Panc1 (cell line): ENCODE measurements at regions not wholly inside any gene's neighbourhood (a gene's known extent, or its start where the extent isn't known, plus 50 kb on each side); places are given as distances from the start of the nearest gene placed in this dataset.

Experiments
- ATAC-seq: fragments of 200-7000 bp; cut with Tn5 transposase; 2 replicates; pipeline ENCODE4 v1.9.1; 2020; ENCODE audit warnings: mild to moderate bottlenecking, moderate library complexity
- BruUV-seq: library from RNA; stranded (reverse); fragments of 400-500 nt; replicated peaks from 2 replicates; lab custom pipeline; 2021; lab: Mats Ljungman, UMichigan
- CTCF ChIA-PET: fragments of 300-600 bp; sonication (Branson Sonifier 250); formaldehyde crosslinking; loops from one replicate; lab custom pipeline; 2022; ENCODE audit warnings: antibody characterized with exemption; lab: Charles Lee
- POLR2A ChIA-PET: fragments of 300-600 bp; sonication (Branson Sonifier 250); formaldehyde crosslinking; loops from one replicate; lab custom pipeline; 2022; ENCODE audit warnings: antibody characterized with exemption; lab: Charles Lee
- DNase-seq: peaks from one replicate; pipeline ENCODE4 v3.0.0-alpha.2; 2010; ENCODE audit warnings: low read depth, low spot score
- H3K27ac ChIP-seq: 2 replicates; pipeline ENCODE4 v1.5.1; 2011; ENCODE audit warnings: mild to moderate bottlenecking, low read length, inconsistent platforms
- H3K27me3 ChIP-seq: fragments of 200-500 bp; sonication (Bioruptor generic); 2 replicates; pipeline ENCODE4 v1.6.0; 2014; ENCODE audit warnings: low read length, inconsistent platforms; ENCODE audit not compliant: control insufficient read depth, insufficient read depth
- H3K36me3 ChIP-seq: fragments of 200-500 bp; sonication (Bioruptor generic); 2 replicates; pipeline ENCODE4 v1.5.1; 2014; ENCODE audit warnings: inconsistent platforms, mild to moderate bottlenecking, low read length, moderate library complexity; ENCODE audit not compliant: control insufficient read depth, insufficient read depth
- H3K4me1 ChIP-seq: 2 replicates; pipeline ENCODE4 v1.5.1; 2011; ENCODE audit warnings: inconsistent platforms, mild to moderate bottlenecking, low read length, moderate library complexity; ENCODE audit not compliant: control insufficient read depth, insufficient read depth
- H3K4me3 ChIP-seq, 2 experiments: 2 replicates each; pipeline ENCODE4 v1.5.1; 2011 to 2012; ENCODE audit warnings: low read depth in 2 of 2, low read length in 2 of 2, mild to moderate bottlenecking in 2 of 2, inconsistent platforms in 1 of 2, moderate library complexity in 1 of 2
- H3K9me3 ChIP-seq: fragments of 200-500 bp; sonication (Bioruptor generic); 2 replicates; pipeline ENCODE4 v1.5.1; 2014; ENCODE audit warnings: low read depth, mild to moderate bottlenecking, inconsistent platforms, low read length, moderate library complexity; ENCODE audit not compliant: control insufficient read depth, insufficient read depth
- POLR2AphosphoS5 ChIP-seq: IDR thresholded peaks from 2 replicates; pipeline ENCODE4 v1.6.1; 2012; ENCODE audit warnings: mild to moderate bottlenecking, low read depth, low read length, moderate library complexity
- REST ChIP-seq, 2 experiments: IDR thresholded peaks; 2 replicates each; pipeline ENCODE4 v1.6.1; 2011 to 2012; ENCODE audit warnings: low read depth in 2 of 2, control low read depth in 1 of 2, low read length in 1 of 2, mild to moderate bottlenecking in 1 of 2, moderate library complexity in 1 of 2; ENCODE audit not compliant: insufficient read depth in 1 of 2
- SIN3A ChIP-seq: IDR thresholded peaks from 2 replicates; pipeline ENCODE4 v1.6.1; 2012; ENCODE audit warnings: low read depth, mild to moderate bottlenecking, low read length, moderate library complexity, borderline replicate concordance; ENCODE audit not compliant: insufficient read depth
- TCF7L2 ChIP-seq: IDR thresholded peaks from 2 replicates; pipeline ENCODE4 v1.6.1; 2011; ENCODE audit warnings: mild to moderate bottlenecking, low read depth, low read length, inconsistent platforms
- in situ Hi-C: cut with HindIII; loops from 2 replicates; pipeline ENCODE4 v1.10.0; 2016; ENCODE audit warnings: low sequenced_read_pairs, low pct_unique_long_range_greater_than_20kb
- intact Hi-C: fragments of 100-400 bp; cut with micrococcal nuclease; formaldehyde crosslinking; loops from one replicate; pipeline ENCODE4 v1.10.0; 2022; ENCODE audit not compliant: unreplicated experiment
- TF ChIP-seq, protein P1 (sequence below): fragments of 450-650 bp; IDR thresholded peaks from 2 replicates; pipeline ENCODE4 v1.5.1; 2017; ENCODE audit warnings: mild to moderate bottlenecking

GRCh38 chr2:117057016-117057415 is 757.5 kb upstream of the DDX18 start:
- POLR2A ChIA-PET = no interaction called here
- Histone ChIP-seq H3K27ac (no peak overlapping the region), H3K9me3 (no peaks in the 10 kb centered on the region), H3K4me1 (no peaks in the 10 kb centered on the region), H3K4me3 (no peak overlapping the region), H3K36me3 (no peaks in the 10 kb centered on the region), H3K27me3 (no peaks in the 10 kb centered on the region)
- BruUV-seq = no TSS peak
- intact Hi-C loops (no loop called here), in situ Hi-C loops (no loop called here)
- no peak for DNase-seq
- ATAC-seq = no peak
- TF ChIP-seq TCF7L2 (no peak), POLR2AphosphoS5 (no peak), SIN3A (no peak), REST (IDR thresholded peaks at IDR 0.05; ENCODE audit: insufficient read depth in 1 of 2, low read depth in 2 of 2, low read length in 1 of 2) (no peak)
- TF ChIP-seq, protein P1, sequence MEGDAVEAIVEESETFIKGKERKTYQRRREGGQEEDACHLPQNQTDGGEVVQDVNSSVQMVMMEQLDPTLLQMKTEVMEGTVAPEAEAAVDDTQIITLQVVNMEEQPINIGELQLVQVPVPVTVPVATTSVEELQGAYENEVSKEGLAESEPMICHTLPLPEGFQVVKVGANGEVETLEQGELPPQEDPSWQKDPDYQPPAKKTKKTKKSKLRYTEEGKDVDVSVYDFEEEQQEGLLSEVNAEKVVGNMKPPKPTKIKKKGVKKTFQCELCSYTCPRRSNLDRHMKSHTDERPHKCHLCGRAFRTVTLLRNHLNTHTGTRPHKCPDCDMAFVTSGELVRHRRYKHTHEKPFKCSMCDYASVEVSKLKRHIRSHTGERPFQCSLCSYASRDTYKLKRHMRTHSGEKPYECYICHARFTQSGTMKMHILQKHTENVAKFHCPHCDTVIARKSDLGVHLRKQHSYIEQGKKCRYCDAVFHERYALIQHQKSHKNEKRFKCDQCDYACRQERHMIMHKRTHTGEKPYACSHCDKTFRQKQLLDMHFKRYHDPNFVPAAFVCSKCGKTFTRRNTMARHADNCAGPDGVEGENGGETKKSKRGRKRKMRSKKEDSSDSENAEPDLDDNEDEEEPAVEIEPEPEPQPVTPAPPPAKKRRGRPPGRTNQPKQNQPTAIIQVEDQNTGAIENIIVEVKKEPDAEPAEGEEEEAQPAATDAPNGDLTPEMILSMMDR = no peak
- CTCF ChIA-PET = no interaction called here

DNA sequence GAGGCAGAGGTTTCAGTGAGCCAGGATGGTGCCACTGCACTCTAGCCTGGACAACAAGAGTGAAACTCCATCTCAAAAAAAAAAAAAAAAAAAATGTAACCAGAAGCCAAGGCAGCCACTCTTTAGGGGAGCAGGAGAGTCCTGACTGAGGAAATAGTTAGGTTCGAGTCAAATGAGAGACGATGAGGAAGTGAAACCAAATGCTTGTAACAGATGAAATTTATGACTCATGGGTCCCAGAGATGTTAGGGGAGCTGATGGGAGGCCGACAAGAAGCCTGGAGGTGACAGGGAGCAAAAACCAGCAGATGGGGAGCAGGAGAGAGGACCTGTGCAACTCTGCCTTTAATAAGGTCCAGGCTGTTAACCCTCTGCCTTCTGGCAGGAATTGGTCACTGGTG is 756.1 kb upstream of the DDX18 start:
- CTCF ChIA-PET = no interaction called here
- TF ChIP-seq, protein P1 = no peak
- TF ChIP-seq TCF7L2 = no peak
- no peak for TF ChIP-seq SIN3A
- TF ChIP-seq POLR2AphosphoS5 = no peak
- no peak for TF ChIP-seq REST (IDR thresholded peaks at IDR 0.05; ENCODE audit: insufficient read depth in 1 of 2, low read depth in 2 of 2, low read length in 1 of 2)
- intact Hi-C loops = no loop called here
- POLR2A ChIA-PET = no interaction called here
- no peak overlapping the region for H3K27ac ChIP-seq
- no peak overlapping the region for H3K4me3 ChIP-seq
- ATAC-seq (no peak), DNase-seq (no peak)
- H3K36me3 ChIP-seq = no peaks in the 10 kb centered on the region
- in situ Hi-C loops = no loop called here
- H3K27me3 ChIP-seq = no peaks in the 10 kb centered on the region
- no peaks in the 10 kb centered on the region for H3K9me3 ChIP-seq
- H3K4me1 ChIP-seq = no peaks in the 10 kb centered on the region
- BruUV-seq = no TSS peak
